Erythroblast (primary cell): ENCODE measurements at regions not wholly inside any gene's neighbourhood (a gene's known extent, or its start where the extent isn't known, plus 50 kb on each side); places are given as distances from the start of the nearest gene placed in this dataset.

Experiments used
- GATA1 ChIP-seq: IDR thresholded peaks from 2 replicates; pipeline ENCODE4 v1.6.1; 2011; ENCODE audit warnings: low read depth, mild to moderate bottlenecking, control low read depth, low read length, moderate library complexity
- POLR2A ChIP-seq: IDR thresholded peaks from 2 replicates; pipeline ENCODE4 v1.6.1; 2011; ENCODE audit warnings: mild to moderate bottlenecking, low read length

GRCh38 chr3:24678021-24678420 lies 183.4 kb upstream of the THRB start:
- no peak for TF ChIP-seq POLR2A
- TF ChIP-seq GATA1: no peak
